Central memory CD4-positive, alpha-beta T cell (primary cell): ENCODE measurements at regions not wholly inside any gene's neighbourhood (a gene's known extent, or its start where the extent isn't known, plus 50 kb on each side); places are given as distances from the start of the nearest gene placed in this dataset.

Source experiments
- DNase-seq: peaks from one replicate; pipeline ENCODE4 v3.0.0; 2022

DNA sequence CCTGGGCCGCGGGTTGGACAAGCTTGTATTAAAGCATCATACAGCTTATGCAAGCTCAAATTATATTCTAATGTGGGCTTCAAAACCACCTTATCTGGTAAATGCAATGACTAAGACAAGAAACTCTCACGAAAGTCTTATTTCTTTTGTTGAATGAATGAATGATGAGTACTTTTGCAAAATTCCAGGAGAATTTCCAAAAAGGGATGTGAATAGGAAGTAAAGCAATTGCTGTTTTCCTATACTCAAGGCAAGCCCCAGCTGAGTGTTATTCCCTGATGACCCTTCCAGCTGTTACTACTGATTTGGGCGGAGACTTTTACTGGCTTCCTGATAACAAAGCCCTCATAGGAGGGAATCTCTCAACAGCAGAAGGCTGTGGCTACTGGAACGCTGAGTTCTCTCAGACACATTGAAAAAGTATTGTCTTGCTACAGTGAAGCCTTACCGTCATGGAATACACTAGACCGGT lies 162.8 kb downstream of the SREK1 start:
- no peak for DNase-seq

DNA sequence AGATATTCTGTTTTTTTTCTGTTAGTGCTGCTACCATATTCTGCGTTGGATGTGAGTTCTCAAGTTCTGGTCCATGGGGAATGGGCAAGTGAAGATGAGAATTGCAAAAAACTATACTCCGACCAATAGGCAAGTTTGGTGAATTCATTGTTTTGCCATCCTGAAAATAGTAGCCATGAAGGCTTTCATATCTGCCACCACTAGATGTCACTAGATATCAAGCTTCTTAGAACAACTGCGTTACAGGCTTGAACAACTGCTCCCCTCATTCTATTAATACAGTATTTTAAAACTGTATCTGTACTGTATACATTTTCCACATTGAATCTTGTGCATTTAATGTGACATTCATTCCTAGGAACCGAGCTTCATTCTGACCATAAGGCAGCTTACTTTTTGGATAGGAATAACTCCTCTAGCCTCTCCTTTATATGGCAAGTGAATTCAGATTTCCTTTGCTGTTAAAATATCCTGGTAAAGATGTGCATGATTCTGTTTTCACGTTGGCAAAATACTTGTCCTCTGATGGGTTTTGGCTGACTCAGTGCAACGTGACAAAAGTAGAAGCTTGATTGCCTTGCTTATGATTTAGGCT lies 163.6 kb downstream of the SREK1 start:
- DNase-seq = peak; percentile 38

DNA sequence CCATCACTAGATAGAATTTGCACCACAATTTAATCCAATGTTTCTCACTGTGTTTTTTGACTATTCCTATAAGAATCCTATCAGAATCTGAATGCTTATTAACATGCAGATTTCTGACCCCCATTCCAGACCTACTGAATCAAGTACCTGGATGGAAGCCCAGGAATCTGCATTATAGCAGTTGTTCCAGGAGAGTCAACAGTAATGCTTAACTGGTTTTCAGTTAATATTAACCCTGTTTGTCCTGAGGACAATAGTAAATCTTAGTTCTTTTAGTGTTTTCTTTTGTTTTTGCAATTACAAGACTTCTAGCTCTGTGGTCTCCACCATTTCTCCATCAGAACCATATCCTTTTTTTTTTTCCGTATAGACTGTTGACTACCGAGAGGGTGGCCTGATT lies 168.2 kb downstream of the SREK1 start:
- DNase-seq = no peak

DNA sequence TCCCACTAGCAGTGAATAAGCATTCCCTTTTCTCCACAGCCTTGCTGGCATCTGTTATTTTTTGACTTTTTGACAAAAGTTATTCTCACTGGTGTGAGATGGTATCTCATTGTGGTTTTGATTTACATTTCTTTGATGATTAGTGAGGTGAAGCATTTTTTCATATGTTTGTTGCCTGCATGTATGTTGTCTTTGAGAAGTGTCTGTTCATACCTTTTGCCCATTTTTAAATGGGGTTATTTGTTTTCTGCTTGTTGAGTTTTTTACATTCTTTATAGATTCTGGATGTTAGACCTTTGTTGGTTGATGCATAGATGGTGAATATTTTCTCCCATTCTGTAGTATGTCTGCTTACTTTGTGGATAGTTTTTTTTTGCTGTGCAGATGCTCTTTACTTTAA lies 171.7 kb downstream of the SREK1 start:
- no peak for DNase-seq

DNA sequence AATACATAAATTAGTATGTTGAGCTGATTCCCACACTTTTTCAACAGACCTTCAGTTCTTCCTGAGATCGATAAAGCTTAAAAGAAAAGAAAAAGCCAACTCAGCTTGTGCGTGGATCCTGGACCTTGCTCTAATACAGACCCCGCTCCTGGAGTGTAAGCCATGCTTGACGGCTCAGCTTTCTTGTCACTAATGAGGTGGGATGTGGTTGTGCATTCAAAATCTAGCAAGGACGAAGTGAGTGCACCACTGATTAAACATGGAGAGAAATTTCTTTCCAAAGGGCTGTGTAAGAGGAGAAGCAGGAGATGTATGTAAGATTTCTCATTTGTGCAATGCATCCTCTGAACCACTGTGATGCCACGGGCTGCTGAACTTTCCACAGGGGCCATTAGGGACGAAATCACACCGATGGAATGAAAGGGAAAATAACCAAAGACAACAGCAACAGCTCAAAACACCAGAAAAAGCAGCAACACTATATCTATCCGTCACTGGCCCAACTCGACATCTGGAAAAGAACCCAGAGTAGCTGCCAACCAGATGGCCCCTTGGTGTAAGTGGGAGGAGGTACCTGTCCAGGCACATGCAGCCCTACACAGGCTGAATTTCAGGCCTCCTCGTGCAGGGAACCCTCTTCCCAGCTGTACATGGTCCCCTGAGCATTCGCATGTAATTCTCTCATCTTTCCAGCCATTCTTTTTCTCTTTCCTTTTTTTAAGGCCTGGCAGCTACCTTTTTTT lies 178.9 kb downstream of the SREK1 start:
- no peak for DNase-seq

DNA sequence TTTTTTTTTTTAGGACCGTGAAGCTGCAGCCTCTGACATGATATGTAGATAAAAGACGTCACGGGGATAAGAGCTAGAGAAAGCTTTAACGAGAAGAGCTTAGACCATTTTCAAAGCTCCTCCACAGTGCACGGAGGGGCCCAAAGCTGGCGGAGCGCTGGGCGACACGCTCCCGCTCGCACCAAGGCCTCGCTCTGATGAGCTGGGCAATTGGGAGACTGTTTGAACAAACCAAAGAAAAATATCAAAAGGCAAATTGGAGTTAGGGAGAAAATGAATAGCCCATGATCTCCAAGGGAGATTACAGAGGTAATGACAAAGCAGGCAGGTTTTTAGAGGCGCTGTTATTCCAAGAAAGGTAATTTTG lies 179.4 kb downstream of the SREK1 start:
- no peak for DNase-seq

DNA sequence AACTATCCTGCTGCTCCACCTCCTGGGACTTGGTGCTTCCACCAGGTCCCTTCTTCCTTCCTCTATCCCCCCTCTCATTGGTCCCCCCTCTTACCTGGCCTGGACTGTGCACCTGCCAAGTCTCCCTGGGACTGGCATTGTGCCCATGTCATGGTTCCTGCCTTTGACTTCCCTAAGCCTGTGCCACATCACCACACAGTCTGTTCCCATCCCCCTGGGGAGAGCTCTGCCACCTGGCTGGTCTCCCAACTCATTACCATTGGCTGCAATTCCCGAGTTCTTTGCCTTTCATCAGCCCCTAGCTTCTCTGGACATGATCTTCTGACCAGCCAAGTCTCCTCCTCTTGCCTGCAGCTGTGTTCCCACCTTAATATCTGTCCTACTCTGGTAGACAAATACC lies 180.3 kb downstream of the SREK1 start:
- no peak for DNase-seq

DNA sequence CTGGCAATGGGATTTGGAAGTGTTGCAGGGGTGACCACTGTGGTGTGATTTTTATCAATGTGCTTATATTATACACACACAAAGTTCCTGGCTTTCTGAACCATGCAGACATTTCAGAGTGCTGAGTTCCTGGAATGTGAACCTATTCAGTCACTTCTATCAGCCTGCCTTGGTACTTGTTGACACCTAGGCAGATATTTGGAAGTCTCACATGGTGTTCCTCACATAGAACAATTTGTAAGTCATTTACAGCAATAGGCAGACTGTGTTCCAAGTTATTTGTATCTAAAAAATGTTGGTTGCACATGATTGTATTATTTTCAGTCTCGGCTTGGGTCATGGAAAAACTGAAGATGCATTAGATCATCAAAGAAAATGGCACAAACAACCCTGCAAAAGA lies 182.2 kb downstream of the SREK1 start:
- DNase-seq = no peak

DNA sequence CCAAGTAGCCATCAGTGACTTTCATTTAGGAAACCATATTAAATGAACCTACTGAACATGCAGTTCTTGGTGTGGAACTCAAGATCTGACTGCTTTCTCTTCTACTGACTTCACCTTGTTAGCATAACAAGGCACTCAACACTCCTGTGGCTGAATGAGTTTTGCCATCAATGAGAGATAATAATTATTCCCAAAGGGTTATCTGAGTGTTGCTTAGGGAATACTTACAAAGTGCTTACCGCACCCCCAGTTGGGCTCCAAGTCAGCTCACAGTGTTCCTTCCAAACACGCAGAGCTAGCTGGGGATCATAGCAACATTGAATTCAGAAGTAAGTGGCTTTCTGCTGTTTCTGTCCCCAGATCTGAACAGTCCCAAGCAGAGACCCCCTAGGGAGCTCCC lies 182.9 kb downstream of the SREK1 start:
- no peak for DNase-seq

DNA sequence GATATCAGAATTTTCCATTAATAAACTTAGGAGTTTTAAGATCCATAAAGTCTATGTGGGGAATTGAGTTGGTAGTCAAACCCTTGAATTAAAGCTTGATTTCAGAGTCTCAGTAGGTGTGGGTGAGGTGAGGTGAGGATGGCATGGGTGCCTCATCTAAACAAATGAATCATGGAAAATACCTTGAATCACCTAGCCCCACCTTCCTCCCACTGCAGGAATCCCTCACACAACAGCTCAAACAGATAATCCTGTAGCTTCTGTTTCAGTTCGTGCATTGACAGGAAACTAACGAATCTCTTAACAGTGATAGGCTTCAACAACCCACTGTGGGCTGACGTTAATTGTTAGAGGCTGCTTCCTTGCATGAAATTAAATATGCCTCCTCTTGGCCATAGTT lies 185.0 kb downstream of the SREK1 start:
- no peak for DNase-seq

DNA sequence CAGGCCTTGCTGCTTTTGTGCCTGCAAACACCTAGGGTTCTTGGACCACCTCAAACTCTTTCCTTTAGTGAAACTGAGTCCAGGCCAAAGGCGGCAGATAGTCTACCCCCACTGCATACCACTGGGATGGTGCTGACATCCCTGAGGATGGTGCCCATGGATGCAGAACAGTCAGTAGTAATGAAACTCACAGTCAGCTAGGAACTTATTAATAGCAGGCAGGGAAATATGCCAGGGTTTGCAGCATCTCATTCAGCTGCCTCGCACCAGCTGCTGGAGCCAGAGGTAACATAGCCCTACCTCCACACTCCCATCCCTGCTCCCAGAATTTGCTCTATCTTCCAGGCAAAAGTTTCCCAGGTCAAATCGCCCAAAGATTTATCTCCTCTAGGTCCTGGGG lies 189.1 kb downstream of the SREK1 start:
- DNase-seq = no peak

DNA sequence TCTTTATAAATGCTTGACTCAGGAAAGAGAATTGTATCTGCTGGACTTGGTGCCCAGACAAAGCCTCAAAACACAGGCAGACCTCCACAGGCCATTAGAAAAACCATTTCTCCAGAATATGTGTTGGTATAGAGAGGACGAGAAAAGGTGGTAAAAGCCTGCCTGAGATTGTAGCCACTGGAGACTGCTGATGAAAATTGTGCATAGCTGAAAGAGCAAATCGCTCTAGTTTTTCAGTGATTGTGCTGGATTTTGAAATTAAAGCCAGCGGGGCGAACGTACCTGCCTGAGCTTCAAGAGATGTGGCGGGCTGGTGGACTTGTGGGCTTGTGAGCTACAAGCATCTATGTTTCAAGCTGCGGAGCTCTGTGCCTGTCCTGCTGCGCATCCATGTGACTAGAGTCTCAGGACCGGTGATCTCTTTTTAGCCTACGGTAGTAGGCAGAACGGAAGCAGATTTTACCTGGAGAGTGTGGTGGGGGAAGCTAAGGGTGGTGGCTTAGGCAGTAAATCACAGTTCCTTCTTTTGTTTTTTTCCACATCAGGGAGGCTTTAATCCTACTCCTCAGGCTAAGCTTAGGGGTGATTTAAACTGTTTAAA lies 193.6 kb downstream of the SREK1 start:
- no peak for DNase-seq

DNA sequence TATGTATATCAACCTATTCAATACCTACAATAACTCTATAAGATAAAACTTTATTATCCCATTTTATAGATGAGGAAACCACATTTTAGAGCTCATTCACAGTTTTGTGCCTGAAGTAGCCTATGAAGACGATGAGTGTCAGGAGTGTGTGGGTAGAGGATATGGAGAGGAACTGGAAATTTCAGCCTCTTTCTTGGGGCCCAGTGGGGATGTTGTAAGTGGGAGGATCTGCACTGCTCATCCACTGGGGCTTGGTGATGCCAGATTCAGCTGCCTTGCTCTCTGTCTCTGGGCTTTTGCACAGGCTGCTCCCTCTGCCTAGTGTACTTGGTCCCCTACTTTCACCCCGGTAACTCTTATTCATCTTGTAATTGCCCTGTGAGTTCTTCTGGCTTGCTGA lies 194.7 kb downstream of the SREK1 start:
- no peak for DNase-seq

DNA sequence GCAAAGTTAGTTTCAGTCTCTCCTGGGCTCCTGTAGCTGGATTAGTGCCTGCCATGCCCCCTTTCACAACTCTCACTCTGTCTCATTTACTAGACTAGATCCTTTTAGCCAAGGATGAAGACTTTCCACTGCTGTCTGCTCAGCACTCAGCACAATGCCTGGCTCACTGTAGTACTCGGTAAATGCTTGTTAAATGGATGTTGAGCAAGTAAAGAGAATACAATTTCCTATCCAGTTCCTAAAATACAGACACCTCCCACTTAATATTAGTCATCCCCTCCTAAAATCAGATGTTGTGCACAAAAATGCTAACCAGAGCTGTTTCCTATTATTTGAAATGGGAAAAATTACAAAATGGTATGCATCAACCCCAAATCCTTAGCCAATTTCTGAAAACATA lies 195.8 kb downstream of the SREK1 start:
- DNase-seq = no peak

DNA sequence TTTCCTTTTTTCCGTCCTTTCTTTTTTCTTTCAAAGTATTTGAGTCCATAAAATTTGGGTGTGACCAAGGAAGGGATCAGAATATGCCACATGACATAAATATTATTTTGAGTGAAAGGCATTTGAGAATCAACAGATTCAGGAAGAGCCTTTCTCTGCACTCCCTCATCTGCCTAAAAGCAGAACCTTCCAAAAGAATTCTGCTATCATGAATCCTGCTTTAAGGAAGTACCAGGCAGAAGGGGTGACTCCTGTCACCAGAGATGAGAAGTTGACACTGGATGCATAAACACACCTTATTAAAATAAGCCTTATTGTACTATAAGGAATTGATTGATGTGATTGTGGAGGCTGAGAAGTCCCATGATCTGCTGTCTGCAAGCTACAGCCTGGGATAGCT lies 196.7 kb downstream of the SREK1 start:
- no peak for DNase-seq

DNA sequence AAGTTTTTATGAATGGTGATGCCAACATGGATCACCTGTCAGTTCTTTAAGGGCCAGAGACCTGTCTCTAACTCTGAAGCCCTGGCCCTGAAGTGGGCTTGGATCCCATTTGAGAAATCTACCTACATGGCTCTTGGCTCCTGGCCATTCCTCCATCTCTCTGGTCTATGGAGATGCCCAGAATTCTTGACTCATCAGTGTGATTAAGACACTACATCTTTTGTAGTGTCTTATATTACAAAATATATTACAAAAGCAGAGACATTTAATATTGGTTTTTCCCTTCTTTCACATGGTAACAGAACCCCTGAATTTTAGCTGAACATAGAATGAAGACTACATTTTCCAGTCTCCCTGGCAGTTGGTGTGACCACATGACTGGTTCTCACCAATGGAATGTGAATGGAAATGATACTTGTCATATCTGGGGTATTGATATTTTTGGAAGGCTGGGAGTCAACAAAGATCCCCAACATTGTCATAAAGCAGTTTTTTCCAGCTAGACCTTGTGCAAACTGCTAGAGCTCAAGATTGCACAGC lies 198.3 kb downstream of the SREK1 start:
- no peak for DNase-seq

DNA sequence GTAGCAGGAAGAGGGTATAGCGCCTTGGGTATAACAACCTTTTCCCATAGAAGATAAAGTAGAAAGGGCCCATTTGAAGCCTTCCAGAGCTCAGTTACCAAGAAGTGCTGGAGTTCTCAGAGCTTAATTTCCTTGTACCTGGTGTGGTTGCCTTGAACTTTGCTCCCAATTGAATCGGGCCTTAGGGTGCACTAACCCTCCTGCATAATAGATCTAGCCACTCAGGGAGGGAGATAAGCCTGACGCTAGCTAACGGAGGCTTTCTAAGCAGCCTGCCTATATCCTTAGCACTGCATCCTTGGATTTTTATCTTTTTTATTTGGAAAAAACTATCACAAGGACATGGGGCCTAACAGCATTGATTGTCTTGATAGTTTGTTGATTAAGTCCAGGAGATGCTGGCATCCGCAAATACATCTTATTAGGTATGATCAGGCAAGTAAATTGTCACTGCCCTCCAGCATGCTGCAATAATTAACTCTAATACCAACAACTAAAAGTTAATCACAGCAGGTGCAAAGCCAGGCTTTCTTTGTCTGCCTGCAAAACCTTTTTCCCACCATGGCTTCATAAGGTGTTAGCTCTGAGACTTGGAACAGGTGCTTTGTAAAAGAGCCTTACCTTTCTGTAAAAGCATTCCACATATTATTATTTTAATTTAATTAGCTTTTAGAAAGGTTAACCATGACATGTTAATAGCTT lies 199.4 kb downstream of the SREK1 start:
- DNase-seq = no peak

DNA sequence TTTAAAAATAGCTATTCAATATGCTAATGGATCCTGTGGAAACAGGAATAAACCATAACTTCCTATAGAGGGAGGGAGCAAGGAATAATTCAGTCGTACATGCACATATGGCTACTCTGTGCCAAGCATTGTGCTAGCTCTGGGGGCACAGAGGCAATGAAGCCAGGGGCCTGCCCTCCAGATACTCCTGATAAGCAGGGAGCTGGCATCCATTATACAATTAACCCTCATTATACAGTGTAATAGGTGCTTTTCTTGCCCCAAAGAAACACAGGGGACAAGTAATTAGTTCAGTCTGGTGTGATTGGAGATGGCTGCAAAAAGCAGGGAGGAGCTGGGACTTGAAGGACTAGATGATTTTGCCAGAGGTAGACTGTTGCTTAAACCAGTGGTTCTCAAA lies 200.4 kb downstream of the SREK1 start:
- no peak for DNase-seq

DNA sequence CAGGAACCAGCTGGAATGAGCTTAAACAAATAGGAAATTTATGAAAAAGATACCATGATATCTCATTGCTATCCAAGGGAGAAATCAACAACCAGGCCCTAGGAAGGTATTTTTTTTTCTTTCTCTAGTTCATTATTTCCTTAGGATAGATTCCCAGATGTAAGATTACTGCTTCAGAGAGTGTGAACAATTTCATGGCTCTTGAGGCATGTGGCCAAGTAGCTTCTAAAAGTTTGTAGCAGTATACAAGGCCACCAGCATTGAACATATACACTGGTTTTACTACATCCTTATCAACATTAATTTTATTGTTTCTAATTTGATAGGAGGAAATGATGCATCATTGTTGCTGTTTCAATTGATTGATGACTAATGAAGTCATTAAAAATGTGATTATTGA lies 201.2 kb downstream of the SREK1 start:
- no peak for DNase-seq

DNA sequence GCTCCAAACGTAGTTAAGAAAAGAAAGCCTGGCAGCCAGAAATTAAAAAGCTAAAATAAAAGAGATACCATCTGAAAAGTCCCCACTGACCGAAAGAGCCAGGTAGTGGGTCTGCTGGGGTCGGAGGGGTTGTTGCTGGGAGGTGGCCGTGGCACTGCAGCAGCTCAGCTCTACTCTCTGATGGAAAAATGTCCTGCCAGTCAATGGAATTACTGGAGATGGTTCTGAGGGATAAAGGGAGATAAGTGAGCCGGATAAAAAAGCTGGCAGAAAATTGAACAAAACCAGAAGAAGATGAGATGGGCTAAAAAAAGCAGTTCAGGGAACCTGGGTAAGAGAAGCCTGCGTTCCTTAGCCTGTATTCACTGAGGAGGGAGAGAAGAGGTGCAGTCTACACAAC lies 202.8 kb downstream of the SREK1 start:
- DNase-seq = no peak

DNA sequence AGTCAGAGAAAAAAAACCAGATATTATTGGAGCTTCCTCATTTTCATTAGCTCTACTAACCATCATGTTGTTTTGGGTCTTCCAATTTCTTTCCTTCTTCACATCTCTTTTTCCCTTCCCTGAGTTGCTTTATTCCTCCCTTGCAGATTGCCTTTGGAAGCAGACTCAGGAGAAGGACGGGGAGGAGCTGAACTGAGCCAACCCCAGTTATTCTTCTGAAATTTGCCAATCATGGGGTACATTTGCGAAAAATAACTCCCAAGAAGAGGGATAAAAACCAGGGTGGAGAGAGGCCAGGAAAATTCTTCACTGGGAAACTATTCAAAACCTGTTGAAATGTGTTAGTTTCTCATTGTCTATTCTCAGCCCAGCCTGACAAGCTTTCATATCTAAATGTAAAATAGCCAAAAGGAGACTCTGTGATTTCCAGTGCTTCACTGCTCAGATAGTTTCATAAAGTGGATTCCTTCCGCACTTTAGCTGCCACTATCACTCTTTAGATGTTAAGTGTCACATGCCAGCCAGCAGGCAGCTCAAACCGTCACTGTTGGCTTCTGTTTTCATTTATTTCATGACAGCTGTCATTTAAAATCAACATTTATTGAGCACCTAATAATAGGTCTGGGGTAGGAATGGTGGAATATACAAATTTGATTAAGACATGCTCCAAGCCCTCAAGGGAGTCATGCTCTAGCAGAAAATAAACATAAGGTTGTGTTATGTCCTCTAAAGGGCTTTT lies 204.5 kb downstream of the SREK1 start:
- no peak for DNase-seq

DNA sequence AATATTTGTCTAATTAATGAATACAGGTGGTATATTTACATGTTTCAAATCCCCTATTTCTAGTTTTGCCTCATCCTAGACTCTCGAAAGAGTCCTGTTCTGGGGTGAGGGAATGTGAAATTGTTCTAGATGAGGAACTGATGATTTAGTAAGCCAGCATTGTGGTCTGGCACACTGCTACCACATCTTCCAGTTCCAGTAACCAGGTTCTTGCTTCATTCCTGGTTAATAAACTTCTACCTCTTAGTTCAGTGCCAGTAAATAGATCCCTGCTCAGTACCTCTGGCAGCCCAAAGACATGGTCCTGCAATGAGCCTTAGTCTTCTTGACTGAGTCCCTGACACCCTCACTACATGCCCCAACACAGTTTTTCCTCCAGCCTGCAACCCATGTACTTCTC lies 207.7 kb downstream of the SREK1 start:
- no peak for DNase-seq

DNA sequence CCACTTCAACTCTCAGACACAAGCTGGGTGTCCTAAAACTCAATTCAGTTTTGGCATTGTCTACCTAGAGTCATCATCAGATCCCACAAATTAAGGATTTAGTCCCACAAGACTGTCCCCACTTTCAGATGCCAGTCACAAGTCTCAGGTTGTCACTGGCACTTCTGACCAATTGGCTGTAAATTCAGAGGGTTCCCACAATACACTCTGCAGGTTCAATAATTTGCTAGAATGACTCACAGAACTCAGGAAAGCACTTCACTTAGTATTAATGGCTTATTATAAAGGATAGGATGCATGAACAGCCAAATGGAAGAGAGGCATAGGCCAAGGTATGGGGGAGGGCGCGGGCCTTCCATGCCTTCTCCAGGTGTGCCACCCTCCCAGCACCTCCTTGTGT lies 209.1 kb downstream of the SREK1 start:
- no peak for DNase-seq
